WERI-Rb-1 (cell line): ENCODE measurements at regions not wholly inside any gene's neighbourhood (a gene's known extent, or its start where the extent isn't known, plus 50 kb on each side); places are given as distances from the start of the nearest gene placed in this dataset.

Experiments
- DNase-seq: peaks from one replicate; pipeline ENCODE4 v3.0.0-alpha.2; 2020
- H3K27ac ChIP-seq: fragments of 250-450 bp; sonication (Bioruptor Pico); 2 replicates; pipeline ENCODE4 v1.5.1; 2020; ENCODE audit warnings: mild to moderate bottlenecking, moderate library complexity
- H3K27me3 ChIP-seq: fragments of 250-450 bp; sonication (Bioruptor Pico); 2 replicates; pipeline ENCODE4 v1.5.1; 2021; ENCODE audit warnings: mild to moderate bottlenecking, low read depth, moderate library complexity; ENCODE audit not compliant: insufficient read depth, severe bottlenecking
- H3K36me3 ChIP-seq: fragments of 250-450 bp; sonication (Bioruptor Pico); 2 replicates; pipeline ENCODE4 v1.5.1; 2020; ENCODE audit warnings: mild to moderate bottlenecking, moderate library complexity
- H3K4me3 ChIP-seq: 2 replicates; pipeline ENCODE4 v1.5.1; 2011; ENCODE audit warnings: low read depth, mild to moderate bottlenecking, control low read depth, low read length
- H3K9me3 ChIP-seq: fragments of 250-450 bp; sonication (Bioruptor Pico); 2 replicates; pipeline ENCODE4 v1.5.1; 2021; ENCODE audit warnings: mild to moderate bottlenecking, moderate library complexity; ENCODE audit not compliant: severe bottlenecking
- TF ChIP-seq, protein P1 (sequence below): IDR thresholded peaks from 2 replicates; pipeline ENCODE4 v1.5.1; 2011; ENCODE audit warnings: low read depth, mild to moderate bottlenecking, control low read depth, inconsistent platforms, low read length

DNA sequence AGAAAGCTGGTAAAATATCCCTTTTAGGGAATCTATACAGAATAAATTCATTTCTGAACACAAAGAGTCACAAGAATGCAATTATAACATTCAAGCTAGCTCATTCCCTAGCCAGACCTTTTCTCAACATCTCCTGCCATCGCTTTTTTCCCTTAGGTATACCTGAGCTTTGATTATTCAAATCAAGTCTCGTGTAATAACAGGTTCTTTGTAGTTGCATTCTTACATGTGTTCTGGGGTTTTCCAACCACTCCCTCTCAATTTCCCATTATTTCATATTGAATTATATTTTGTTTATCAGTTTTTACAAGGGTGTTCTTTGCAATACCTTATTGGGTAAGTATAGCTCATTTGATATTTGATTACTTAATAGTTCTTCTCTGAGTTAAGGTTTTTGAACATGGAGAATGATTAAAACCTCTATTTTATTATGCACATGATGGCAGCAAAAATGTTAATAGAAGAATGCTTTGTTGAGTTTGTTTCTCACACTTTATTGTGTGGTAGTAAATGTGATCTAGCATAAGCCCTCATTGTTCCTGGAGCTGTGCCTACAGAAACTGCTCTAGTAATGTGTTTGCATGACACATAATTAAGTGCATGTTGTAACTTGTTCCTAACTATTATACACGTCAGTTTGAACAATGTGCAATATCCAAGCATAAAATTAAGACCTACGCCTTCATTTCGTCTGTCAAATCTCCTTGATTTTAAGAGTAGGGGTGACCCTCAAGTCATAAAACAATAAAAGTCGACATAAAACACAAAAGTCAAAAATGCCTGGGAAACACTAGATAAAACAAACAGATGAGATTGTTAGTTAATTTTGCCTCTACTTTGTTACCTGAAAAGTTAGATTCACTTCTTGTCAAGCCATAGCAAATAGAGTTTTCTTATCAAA lies 124.0 kb upstream of the POF1B start:
- Histone ChIP-seq H3K36me3 (no peaks in the 10 kb centered on the region), H3K4me3 (no peak overlapping the region), H3K9me3 (no peaks in the 10 kb centered on the region), H3K27ac (no peak overlapping the region), H3K27me3 (peaks cover 42% of the 10 kb centered on the region)
- TF ChIP-seq, protein P1, sequence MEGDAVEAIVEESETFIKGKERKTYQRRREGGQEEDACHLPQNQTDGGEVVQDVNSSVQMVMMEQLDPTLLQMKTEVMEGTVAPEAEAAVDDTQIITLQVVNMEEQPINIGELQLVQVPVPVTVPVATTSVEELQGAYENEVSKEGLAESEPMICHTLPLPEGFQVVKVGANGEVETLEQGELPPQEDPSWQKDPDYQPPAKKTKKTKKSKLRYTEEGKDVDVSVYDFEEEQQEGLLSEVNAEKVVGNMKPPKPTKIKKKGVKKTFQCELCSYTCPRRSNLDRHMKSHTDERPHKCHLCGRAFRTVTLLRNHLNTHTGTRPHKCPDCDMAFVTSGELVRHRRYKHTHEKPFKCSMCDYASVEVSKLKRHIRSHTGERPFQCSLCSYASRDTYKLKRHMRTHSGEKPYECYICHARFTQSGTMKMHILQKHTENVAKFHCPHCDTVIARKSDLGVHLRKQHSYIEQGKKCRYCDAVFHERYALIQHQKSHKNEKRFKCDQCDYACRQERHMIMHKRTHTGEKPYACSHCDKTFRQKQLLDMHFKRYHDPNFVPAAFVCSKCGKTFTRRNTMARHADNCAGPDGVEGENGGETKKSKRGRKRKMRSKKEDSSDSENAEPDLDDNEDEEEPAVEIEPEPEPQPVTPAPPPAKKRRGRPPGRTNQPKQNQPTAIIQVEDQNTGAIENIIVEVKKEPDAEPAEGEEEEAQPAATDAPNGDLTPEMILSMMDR: no peak
- DNase-seq: no peak

DNA sequence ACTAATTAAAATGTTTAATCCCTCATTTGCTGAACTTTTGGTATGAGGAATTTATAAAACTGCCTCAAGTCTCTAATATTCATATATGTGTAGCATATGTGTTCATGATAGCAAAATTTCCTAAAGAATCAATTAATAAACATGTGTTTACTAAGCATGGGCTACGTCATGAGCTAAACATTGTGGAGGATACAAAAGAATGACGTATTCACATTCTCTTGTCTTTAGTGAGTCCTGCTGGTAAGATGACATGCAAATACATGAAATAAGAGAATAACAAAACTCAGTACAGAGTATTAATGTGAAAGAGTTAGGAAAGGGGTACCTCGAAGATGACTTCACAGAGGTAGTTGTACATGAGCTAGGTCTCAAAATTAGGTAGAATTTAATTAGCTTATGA lies 121.9 kb upstream of the POF1B start:
- DNase-seq: no peak
- no peaks in the 10 kb centered on the region for H3K9me3 ChIP-seq
- no peaks in the 10 kb centered on the region for H3K36me3 ChIP-seq
- TF ChIP-seq, protein P1: no peak
- peaks cover 34% of the 10 kb centered on the region for H3K27me3 ChIP-seq
- no peak overlapping the region for H3K4me3 ChIP-seq
- H3K27ac ChIP-seq: no peak overlapping the region

DNA sequence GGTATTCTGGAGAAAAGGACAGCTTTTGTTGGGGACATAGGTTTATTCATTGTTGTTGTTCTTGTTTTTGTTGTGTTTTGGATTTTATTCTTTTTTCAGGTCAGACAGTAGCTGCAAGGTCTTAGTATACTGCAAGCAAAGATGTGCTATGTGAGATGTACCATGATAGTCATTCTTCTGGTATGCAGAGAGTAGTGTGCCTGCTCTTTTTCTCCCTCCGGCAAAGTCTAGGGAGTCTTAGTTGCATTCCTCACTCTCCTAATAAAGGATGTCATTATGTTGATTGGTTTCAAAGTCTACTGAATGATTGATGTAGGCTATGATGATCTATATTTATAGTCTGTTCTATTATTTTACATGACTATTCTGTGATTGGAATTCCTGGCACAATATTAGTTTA lies 119.9 kb upstream of the POF1B start:
- Histone ChIP-seq H3K4me3 (no peak overlapping the region), H3K27ac (no peak overlapping the region), H3K27me3 (peaks cover 35% of the 10 kb centered on the region), H3K36me3 (no peaks in the 10 kb centered on the region), H3K9me3 (no peaks in the 10 kb centered on the region)
- TF ChIP-seq, protein P1: no peak
- DNase-seq: no peak

DNA sequence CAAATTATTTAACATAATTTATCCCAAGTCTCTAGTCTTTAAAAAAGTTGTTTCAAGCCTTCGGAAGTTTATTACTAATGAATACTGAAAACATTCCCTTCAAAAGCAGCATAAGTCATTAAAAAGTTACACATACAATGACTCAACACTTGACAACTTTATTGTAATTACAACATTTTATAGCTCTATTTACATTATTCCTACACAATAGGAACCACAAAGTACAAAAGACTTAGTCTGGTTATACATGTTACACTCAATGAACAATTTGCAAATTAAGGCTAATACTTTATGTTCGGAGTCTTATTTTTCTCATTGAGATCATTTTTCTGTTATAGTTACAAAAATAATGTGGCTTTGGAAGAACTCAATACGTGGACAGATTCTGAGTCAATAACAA lies 114.4 kb upstream of the POF1B start:
- Histone ChIP-seq H3K27me3 (peaks cover 20% of the 10 kb centered on the region), H3K4me3 (no peak overlapping the region), H3K27ac (no peak overlapping the region), H3K9me3 (no peaks in the 10 kb centered on the region), H3K36me3 (no peaks in the 10 kb centered on the region)
- no peak for DNase-seq
- TF ChIP-seq, protein P1: no peak

DNA sequence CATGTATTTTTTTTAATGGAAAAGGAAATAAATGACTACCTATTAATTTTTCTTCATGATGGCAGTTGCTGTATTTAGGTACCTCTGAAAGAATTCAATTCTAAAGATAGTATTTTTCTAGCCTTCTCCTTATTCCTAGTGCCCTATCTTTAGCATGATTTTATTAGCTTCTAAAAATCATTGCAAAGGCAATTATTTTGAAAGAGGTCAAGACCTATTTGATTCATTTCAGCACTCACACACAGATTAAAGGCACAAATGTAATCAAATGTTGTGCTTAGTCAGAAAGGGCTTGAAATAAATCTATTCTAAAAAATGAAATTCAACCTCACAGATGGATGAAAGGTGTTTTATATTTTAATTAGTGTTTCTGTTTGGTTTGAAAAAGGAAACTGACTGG lies 74.8 kb upstream of the POF1B start:
- no peaks in the 10 kb centered on the region for H3K36me3 ChIP-seq
- H3K27ac ChIP-seq: no peak overlapping the region
- no peak for DNase-seq
- TF ChIP-seq, protein P1: no peak
- H3K9me3 ChIP-seq: no peaks in the 10 kb centered on the region
- no peak overlapping the region for H3K4me3 ChIP-seq
- H3K27me3 ChIP-seq: peaks cover 13% of the 10 kb centered on the region

DNA sequence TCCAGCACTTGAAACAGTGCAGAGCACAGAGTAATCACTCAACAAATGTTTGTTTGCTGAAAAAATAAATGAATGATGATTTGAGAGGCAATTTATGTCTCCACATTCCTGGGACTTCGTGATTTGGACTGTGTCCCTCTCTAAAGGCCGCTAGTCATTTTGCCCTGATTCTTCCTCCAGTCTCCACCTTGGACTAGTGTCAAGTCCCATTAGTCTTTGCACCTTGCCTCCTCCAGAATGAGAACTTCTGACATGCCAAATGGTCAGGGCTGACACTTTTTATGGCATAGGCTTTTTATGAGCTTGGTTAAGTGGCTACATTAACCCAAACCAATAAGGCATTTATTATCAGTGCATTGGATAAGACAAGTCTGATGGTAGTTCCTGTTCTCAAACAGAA lies 65.1 kb upstream of the POF1B start:
- H3K27ac ChIP-seq: no peak overlapping the region
- DNase-seq: no peak
- H3K36me3 ChIP-seq: no peaks in the 10 kb centered on the region
- TF ChIP-seq, protein P1: no peak
- H3K27me3 ChIP-seq: no peaks in the 10 kb centered on the region
- H3K4me3 ChIP-seq: no peak overlapping the region
- H3K9me3 ChIP-seq: no peaks in the 10 kb centered on the region
